Right forelimb (tissue), 1 donor: ENCODE measurements at regions not wholly inside any gene's neighbourhood (a gene's known extent, or its start where the extent isn't known, plus 50 kb on each side); places are given as distances from the start of the nearest gene placed in this dataset.

ENCODE experiments used
- DNase-seq: peaks from one replicate; pipeline ENCODE4 v3.0.0-alpha.2; 2018

- DNase-seq = no peak
Measured at GRCh38 chr11:80819271-80819670, 1378.4 kb upstream of the TENM4 start.

- no peak for DNase-seq
Measured at GRCh38 chr11:80816966-80817365, 1376.1 kb upstream of the TENM4 start.

DNA sequence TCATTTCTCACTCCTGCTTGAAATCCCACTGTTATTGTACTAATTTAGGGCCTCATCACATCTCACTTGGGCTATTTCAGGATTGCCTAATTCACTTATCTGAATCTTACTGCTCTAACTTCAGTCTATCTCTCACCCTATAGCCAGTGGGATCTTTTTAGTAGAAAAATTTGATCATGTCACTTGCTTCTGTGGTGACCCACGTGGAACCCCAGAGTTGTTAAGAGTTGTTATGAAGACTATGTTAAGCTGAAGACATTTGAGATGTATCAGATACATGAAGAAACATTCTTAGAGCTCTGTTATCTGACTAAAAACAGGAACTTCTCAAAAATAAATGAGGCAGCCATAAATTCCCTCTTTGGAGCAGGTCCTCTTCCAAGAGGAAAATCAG lies 1375.6 kb upstream of the TENM4 start:
- DNase-seq = no peak

- no peak for DNase-seq
Measured at GRCh38 chr11:80815752-80816453, 1375.1 kb upstream of the TENM4 start.

- DNase-seq = no peak
Measured at GRCh38 chr11:80814813-80815212, 1374.0 kb upstream of the TENM4 start.

DNA sequence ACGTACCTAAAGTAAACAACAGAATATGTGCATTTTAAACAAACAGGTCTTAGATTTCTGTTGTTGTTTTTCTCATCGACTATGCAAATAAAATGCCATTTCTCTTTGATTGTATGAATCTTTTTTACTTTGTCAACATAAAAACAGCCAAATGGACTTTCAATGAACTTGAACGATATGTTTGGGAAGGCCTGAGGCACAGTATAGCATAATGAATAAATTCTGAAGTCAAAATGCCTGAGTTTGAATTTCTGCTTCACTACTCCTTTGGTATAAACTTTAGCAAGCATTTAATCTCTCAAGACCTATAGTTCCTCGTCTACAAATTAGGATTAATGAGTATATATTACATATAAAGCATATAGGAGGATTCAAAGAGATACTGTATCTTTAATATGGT lies 1369.9 kb upstream of the TENM4 start:
- DNase-seq = no peak

DNA sequence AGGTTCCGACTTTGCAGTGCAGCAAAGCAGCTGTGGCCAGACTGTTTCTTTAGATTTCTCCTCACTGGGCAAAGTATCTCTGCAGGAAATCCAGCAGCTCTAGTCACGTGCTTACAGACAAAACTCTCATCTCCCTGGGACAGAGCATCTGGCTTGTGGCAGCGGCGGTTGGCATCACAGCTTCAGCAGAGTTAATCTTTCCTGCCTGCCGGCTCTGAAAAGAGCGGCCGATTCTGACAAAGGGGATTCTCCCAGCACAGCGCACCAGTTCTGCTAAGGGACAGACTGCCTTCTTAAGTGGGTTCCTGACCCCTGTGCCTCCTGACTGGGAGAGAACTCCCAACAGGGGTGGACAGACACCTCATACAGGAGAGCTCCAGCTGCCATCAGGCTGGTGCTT lies 1357.3 kb upstream of the TENM4 start:
- no peak for DNase-seq

- no peak for DNase-seq
Measured at GRCh38 chr11:80783561-80783960, 1342.7 kb upstream of the TENM4 start.

- no peak for DNase-seq
Measured at GRCh38 chr11:80782135-80782885, 1341.5 kb upstream of the TENM4 start.

GRCh38 chr11:80779905-80780605 lies 1339.2 kb upstream of the TENM4 start:
- DNase-seq = no peak

GRCh38 chr11:80778941-80779340 lies 1338.1 kb upstream of the TENM4 start:
- no peak for DNase-seq

GRCh38 chr11:80778432-80778831 lies 1337.6 kb upstream of the TENM4 start:
- no peak for DNase-seq

DNA sequence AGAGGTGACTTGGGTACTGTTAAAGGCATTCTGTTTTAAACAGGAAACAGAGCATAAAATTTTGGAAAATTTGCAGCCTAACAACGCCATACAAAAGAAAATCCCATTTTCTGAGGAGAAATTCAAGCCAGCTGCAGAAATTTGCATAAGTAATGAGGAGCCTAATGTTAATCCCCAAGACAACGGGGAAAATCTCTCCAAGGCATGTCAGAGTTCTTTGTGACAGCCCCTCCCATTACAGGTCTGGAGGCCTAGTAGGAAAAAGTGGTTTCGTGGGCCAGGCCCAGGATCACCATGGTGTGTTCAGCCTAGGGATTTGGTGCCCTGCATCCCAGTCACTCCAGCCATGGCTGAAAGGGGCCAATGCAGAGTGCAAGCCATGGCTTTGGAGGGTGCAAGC lies 1333.1 kb upstream of the TENM4 start:
- no peak for DNase-seq

DNA sequence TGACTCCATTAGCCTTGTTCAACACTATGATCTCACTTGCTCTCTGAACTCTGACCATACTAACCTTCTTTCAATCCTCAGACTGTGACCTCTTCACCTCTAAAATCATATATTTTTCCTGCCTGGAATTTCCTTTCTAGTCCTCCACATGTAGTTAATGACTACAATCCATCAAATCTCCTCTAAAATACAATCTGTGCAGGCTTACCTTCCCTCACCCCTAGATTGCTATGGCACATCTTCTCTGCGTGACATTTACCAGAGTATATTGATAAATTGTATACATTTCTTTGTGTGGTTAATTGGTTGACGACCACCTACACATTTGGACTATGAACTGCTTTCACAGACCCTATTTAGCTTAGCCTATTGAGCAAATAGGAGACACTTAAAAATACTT lies 1330.2 kb upstream of the TENM4 start:
- DNase-seq = no peak

- no peak for DNase-seq
Measured at GRCh38 chr11:80758787-80759186, 1318.0 kb upstream of the TENM4 start.

GRCh38 chr11:80748207-80748925 lies 1307.5 kb upstream of the TENM4 start:
- DNase-seq = no peak

- DNase-seq = no peak
Measured at GRCh38 chr11:80746300-80746699, 1305.5 kb upstream of the TENM4 start.

DNA sequence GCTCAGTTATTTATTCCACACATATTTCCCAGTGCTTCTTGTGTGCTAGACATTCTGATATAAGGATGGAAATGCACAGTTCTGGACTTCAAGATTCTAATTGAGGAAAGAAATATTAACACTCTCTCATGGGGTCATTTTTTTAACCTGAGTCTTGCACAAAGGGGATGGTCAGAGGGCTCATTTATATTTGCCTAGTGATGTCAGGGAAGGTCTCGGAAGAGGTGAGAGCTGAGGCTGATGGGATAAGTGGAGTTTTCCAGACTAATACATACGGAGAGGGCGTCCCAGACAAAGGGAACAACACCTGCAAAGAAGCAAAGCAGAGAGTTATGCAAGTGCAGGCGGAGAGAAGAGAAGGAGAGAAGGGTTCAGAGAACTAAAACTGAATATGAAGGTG lies 1304.6 kb upstream of the TENM4 start:
- DNase-seq = no peak

GRCh38 chr11:80733790-80734189 lies 1293.0 kb upstream of the TENM4 start:
- DNase-seq = no peak

- DNase-seq = no peak
Measured at GRCh38 chr11:80733361-80733760, 1292.5 kb upstream of the TENM4 start.

GRCh38 chr11:80727315-80727714 lies 1286.5 kb upstream of the TENM4 start:
- DNase-seq = no peak

DNA sequence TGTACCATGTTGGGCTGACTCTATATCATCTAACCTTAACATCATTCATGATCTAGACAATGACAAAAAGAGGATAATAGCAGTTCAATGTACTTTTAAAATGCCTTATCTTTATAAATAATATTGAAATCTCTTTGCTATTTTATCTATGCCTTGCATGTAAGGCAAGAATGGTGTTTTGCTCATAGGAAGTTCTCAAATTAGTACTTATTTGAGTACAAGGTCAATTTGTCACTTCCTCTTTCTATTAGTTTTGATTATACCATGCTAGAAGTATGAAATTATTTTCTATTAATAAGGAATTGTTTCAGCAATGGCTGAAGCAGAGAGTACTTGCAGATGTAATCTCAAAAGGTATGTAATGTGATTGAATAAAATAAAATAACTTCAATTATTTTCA lies 1285.4 kb upstream of the TENM4 start:
- no peak for DNase-seq

DNA sequence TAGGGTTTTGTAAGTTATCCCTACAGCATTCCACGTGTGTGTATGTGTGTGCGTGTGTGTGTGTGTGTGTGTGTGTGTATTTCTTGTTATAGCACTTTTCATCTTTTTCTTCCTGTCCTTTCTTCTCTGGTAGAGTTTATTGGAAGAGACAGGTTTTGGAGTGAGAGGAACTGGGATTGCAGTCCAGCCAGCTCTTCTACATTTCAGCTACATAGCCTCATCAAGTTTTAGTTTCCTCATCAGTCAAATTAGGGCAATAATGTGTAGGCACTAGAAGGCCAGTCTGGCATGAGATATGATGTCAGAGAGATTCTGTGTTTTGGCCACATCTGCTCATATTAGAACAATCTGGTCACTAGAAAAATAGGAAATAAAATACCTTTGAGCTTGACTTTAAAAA lies 1283.5 kb upstream of the TENM4 start:
- no peak for DNase-seq
